Adrenal gland (tissue), 9 donors: ENCODE measurements at regions not wholly inside any gene's neighbourhood (a gene's known extent, or its start where the extent isn't known, plus 50 kb on each side); places are given as distances from the start of the nearest gene placed in this dataset.

ENCODE experiments used
- DNase-seq, 7 donors: peaks; one replicate each; pipeline ENCODE4 v3.0.0-alpha.2; 2019 to 2020
- H3K27ac ChIP-seq, 5 donors: fragments of 200-600 bp; sonication (generic) in 4 of 5; 1 replicate in 3 of 5; 2 replicates in 2 of 5; pipeline versions ENCODE4 v1.5.1 to v1.8.0; 2016 to 2020; ENCODE audit warnings: mild to moderate bottlenecking in 1 of 5
- H3K27me3 ChIP-seq: fragments of 200-600 bp; 2 replicates; pipeline ENCODE4 v1.8.0; 2021
- H3K36me3 ChIP-seq, 2 donors: fragments of 200-600 bp; replicated peaks in 1 of 2; 1 replicate in 1 of 2; 2 replicates in 1 of 2; pipeline versions ENCODE4 v1.5.1 to v1.8.0; 2018 to 2022
- H3K4me1 ChIP-seq, 2 donors: fragments of 200-600 bp; replicated peaks in 1 of 2; 1 replicate in 1 of 2; 2 replicates in 1 of 2; pipeline versions ENCODE4 v1.5.1 to v1.8.0; 2018 to 2021
- H3K4me3 ChIP-seq, 4 donors: fragments of 200-600 bp; sonication (generic) in 3 of 4; one replicate each; pipeline ENCODE4 v1.5.1; 2016 to 2018
- H3K9me3 ChIP-seq, 3 donors: fragments of 200-600 bp; sonication (generic) in 1 of 3; replicated peaks in 1 of 3; 1 replicate in 2 of 3; 2 replicates in 1 of 3; pipeline versions ENCODE4 v1.5.1 to v1.8.0; 2016 to 2021
- POLR2A ChIP-seq, 2 donors: fragments of 450-650 bp; IDR thresholded peaks; one replicate each; pipeline ENCODE4 v1.6.1; 2017; ENCODE audit warnings: antibody characterized with exemption in 2 of 2, mild to moderate bottlenecking in 2 of 2, moderate library complexity in 1 of 2
- WGBS, 4 donors: extraction: QIAGEN DNeasy Blood & Tissue Kit in 2 of 4; methylation state at CpG; one replicate each; pipeline versions ENCODE4 v1.1.5 to v1.1.7; 2013 to 2017; 5-methylcytosine and 5-hydroxymethylcytosine counted together
- intact Hi-C, 2 donors: fragments of 100-400 bp; cut with DNase I; formaldehyde crosslinking; loops; one replicate each; pipeline versions ENCODE4 v1.14.1 to v1.15.0; 2022 to 2023
- TF ChIP-seq, protein P1 (sequence below), 6 experiments: fragments of 450-650 bp in 4 of 6; fragments of 200-600 bp in 2 of 6; sonication (generic) in 1 of 6; IDR thresholded peaks; 1 replicate in 5 of 6; 2 replicates in 1 of 6; pipeline versions ENCODE4 v1.5.1 to v1.8.0; 2016 to 2021; ENCODE audit warnings: antibody characterized with exemption in 6 of 6, mild to moderate bottlenecking in 2 of 6, moderate library complexity in 1 of 6
- donor health status: healthy with polysubstance abuse.
- donor health status: Bipolar disorder and iron deficiency.
- donor health status: DM: yes; HTN: yes; CAD: no.
- donor health status: DM: no; HTN: no; CAD: no.
- donor health status: DM: no; HTN: no; CAD: no.

GRCh38 chr4:179285696-179286095, 1843.5 kb upstream of the AGA start:
- DNase-seq, result no peak
- Histone ChIP-seq H3K4me1 (no peaks in the 10 kb centered on the region), H3K9me3 (no peaks in the 10 kb centered on the region), H3K4me3 (no peak overlapping the region), H3K36me3 (no peaks in the 10 kb centered on the region), H3K27me3 (no peaks in the 10 kb centered on the region), H3K27ac (no peak overlapping the region)
- intact Hi-C loops, result no loop called here
- no peak for TF ChIP-seq POLR2A (IDR thresholded peaks at IDR 0.05)
- TF ChIP-seq, protein P1, sequence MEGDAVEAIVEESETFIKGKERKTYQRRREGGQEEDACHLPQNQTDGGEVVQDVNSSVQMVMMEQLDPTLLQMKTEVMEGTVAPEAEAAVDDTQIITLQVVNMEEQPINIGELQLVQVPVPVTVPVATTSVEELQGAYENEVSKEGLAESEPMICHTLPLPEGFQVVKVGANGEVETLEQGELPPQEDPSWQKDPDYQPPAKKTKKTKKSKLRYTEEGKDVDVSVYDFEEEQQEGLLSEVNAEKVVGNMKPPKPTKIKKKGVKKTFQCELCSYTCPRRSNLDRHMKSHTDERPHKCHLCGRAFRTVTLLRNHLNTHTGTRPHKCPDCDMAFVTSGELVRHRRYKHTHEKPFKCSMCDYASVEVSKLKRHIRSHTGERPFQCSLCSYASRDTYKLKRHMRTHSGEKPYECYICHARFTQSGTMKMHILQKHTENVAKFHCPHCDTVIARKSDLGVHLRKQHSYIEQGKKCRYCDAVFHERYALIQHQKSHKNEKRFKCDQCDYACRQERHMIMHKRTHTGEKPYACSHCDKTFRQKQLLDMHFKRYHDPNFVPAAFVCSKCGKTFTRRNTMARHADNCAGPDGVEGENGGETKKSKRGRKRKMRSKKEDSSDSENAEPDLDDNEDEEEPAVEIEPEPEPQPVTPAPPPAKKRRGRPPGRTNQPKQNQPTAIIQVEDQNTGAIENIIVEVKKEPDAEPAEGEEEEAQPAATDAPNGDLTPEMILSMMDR (IDR thresholded peaks at IDR 0.05), result no peak
- 69 to 85% (median 81%) methylated on average over 3 of the region's 3 CpGs for WGBS, 4 donors

DNA sequence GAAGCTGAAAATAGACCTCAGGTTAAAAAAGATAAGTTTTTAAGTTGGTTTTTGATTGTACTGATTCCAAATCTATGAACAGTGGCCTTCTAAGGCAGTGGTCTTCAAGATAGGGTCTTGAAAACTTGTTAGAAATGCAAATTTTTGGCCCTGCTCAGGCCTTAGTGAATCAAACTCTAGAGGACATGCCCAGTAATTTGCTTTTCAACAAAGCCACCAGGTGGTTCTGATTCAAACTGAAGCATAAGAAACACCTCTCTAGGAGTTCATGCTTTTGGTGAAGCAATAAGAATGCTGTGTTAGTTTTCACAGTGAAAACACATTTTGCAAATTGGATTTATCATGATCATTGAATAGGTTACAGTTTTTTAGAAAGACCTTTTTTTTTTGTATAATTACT, 1849.4 kb upstream of the AGA start:
- no peak for DNase-seq
- no peak for TF ChIP-seq POLR2A (IDR thresholded peaks at IDR 0.05)
- TF ChIP-seq, protein P1 (IDR thresholded peaks at IDR 0.05), result no peak
- H3K27ac ChIP-seq, result no peak overlapping the region
- no peaks in the 10 kb centered on the region for H3K36me3 ChIP-seq
- H3K9me3 ChIP-seq, result no peaks in the 10 kb centered on the region
- intact Hi-C loops, result no loop called here
- H3K27me3 ChIP-seq, result no peaks in the 10 kb centered on the region
- no peaks in the 10 kb centered on the region for H3K4me1 ChIP-seq
- no peak overlapping the region for H3K4me3 ChIP-seq

GRCh38 chr4:179292468-179292867, 1850.2 kb upstream of the AGA start:
- intact Hi-C loops, result no loop called here
- Histone ChIP-seq H3K9me3 (no peaks in the 10 kb centered on the region), H3K27ac (no peak overlapping the region), H3K36me3 (no peaks in the 10 kb centered on the region), H3K4me1 (no peaks in the 10 kb centered on the region), H3K27me3 (no peaks in the 10 kb centered on the region), H3K4me3 (no peak overlapping the region)
- DNase-seq, result no peak
- 39 to 60% (median 47%) methylated on average over 1 of the region's 1 CpG for WGBS, 4 donors
- TF ChIP-seq POLR2A (IDR thresholded peaks at IDR 0.05), result no peak
- TF ChIP-seq, protein P1 (IDR thresholded peaks at IDR 0.05), result no peak

DNA sequence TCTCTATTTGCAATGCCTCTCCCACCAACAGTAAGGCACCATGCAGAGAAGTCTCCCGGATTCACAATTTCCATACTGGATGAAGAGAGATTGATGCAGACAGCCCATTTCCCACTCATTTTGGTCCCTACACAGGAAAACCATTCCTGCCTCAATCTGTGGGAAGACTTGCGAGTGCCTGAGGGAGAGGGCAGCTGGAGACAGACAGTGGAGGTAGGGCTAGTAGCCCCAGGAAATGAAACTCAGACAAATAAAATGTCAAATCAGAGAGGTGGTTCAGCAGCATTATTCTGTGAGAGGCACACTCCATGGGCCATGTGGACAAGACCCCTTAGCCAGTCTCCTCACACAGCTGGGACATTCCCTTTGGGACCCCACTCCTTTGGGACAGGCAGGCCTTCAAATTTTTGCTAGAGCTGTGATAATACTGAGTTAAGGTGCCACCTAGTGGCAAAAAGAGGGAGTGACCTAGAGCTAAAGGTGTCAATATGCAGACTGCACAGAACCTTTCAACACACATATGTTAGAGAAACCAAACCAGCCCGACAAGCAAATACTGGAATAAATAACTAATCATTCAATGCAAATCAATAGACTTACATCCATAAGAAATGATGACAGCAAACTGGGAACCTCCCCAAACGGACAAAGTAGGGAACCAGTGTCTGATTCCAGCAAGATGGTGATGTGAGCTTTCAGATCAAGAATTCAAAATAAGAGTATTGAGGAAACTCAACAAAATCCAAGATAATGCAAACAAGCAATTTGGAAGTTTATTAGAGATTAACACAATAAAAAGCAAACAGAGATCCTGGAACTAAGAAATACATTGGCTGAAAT, 1865.3 kb upstream of the AGA start:
- WGBS, 4 donors, result 68 to 76% (median 72%) methylated on average over 4 of the region's 4 CpGs
- Histone ChIP-seq H3K4me1 (no peaks in the 10 kb centered on the region), H3K27ac (no peak overlapping the region), H3K36me3 (no peaks in the 10 kb centered on the region), H3K27me3 (no peaks in the 10 kb centered on the region), H3K4me3 (no peak overlapping the region), H3K9me3 (peaks cover 0 to 9% (median 0%) of the 10 kb centered on the region in 3 donors)
- intact Hi-C loops, result no loop called here
- DNase-seq, result peak in 2 of 7 donors; percentile 7 to 24
- TF ChIP-seq, protein P1 (IDR thresholded peaks at IDR 0.05), result peak in 3 of 6 experiments; percentile 3 to 44 (median 35)
- no peak for TF ChIP-seq POLR2A (IDR thresholded peaks at IDR 0.05)
